Liver (tissue), 3 donors: ENCODE measurements at regions not wholly inside any gene's neighbourhood (a gene's known extent, or its start where the extent isn't known, plus 50 kb on each side); places are given as distances from the start of the nearest gene placed in this dataset.

Experiments used
- EGR1 ChIP-seq, 2 donors: IDR thresholded peaks; 2 replicates each; pipeline ENCODE4 v1.6.1; 2016 to 2018; ENCODE audit warnings: antibody characterized with exemption in 2 of 2, low read depth in 2 of 2
- HNF4A ChIP-seq, 2 donors: conservative IDR thresholded peaks; 2 replicates each; pipeline ENCODE4 v1.6.1; 2016; ENCODE audit warnings: antibody characterized with exemption in 2 of 2, mild to moderate bottlenecking in 2 of 2
- JUND ChIP-seq, 2 donors: IDR thresholded peaks; 2 replicates each; pipeline ENCODE4 v1.6.1; 2016; ENCODE audit warnings: antibody characterized with exemption in 2 of 2
- NR2F2 ChIP-seq: IDR thresholded peaks from 2 replicates; pipeline ENCODE4 v1.6.1; 2016; ENCODE audit warnings: antibody characterized with exemption
- SP1 ChIP-seq: IDR thresholded peaks from 2 replicates; pipeline ENCODE4 v1.6.1; 2018; ENCODE audit warnings: antibody characterized with exemption, mild to moderate bottlenecking
- TAF1 ChIP-seq: conservative IDR thresholded peaks from 2 replicates; pipeline ENCODE4 v1.6.1; 2016; ENCODE audit warnings: antibody characterized with exemption, mild to moderate bottlenecking
- YY1 ChIP-seq: IDR thresholded peaks from 2 replicates; pipeline ENCODE4 v1.6.1; 2016; ENCODE audit warnings: antibody characterized with exemption, mild to moderate bottlenecking
- TF ChIP-seq, protein P1 (sequence below): fragments of 150-350 bp; IDR thresholded peaks from 2 replicates; pipeline ENCODE4 v1.5.1; 2017; ENCODE audit warnings: improper control_type of control experiment, low read depth, low read length; ENCODE audit not compliant: missing input control
- TF ChIP-seq, protein P2 (sequence below): IDR thresholded peaks from 2 replicates; pipeline ENCODE4 v1.6.1; 2016; ENCODE audit warnings: antibody characterized with exemption, mild to moderate bottlenecking
- TF ChIP-seq, protein P3 (sequence below): IDR thresholded peaks from 2 replicates; pipeline ENCODE4 v1.6.1; 2016; ENCODE audit warnings: antibody characterized with exemption
- TF ChIP-seq, protein P4 (sequence below): IDR thresholded peaks from 2 replicates; pipeline ENCODE4 v1.6.1; 2016; ENCODE audit warnings: antibody characterized with exemption
- TF ChIP-seq, protein P5 (sequence below): IDR thresholded peaks from 2 replicates; pipeline ENCODE4 v1.6.1; 2016; ENCODE audit warnings: antibody characterized with exemption
- donor health status: healthy.
- donor health status: healthy.

DNA sequence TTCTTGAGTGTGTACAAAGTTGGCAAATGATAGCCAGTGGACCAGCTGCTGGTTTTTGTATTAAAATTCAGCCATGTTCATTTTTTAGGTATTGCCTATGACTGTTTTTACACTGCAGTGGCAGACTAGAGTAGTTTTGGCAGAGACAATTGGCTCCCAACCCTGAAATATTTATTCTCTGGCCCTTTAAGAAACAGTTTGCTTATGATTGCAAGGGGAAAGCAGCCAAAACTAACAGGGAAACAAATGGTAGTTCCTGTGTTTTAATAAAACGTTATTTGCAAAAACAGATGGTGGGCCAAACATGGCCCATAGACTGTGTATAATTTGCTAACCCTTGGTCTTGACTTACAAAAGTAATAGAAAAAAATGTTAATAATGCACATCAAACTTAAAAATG is 110.2 kb downstream of the ALX1 start:
- TF ChIP-seq, protein P1, sequence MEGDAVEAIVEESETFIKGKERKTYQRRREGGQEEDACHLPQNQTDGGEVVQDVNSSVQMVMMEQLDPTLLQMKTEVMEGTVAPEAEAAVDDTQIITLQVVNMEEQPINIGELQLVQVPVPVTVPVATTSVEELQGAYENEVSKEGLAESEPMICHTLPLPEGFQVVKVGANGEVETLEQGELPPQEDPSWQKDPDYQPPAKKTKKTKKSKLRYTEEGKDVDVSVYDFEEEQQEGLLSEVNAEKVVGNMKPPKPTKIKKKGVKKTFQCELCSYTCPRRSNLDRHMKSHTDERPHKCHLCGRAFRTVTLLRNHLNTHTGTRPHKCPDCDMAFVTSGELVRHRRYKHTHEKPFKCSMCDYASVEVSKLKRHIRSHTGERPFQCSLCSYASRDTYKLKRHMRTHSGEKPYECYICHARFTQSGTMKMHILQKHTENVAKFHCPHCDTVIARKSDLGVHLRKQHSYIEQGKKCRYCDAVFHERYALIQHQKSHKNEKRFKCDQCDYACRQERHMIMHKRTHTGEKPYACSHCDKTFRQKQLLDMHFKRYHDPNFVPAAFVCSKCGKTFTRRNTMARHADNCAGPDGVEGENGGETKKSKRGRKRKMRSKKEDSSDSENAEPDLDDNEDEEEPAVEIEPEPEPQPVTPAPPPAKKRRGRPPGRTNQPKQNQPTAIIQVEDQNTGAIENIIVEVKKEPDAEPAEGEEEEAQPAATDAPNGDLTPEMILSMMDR: no peak
- no peak for TF ChIP-seq TAF1
- TF ChIP-seq YY1: no peak
- no peak for TF ChIP-seq SP1
- TF ChIP-seq EGR1 (IDR thresholded peaks at IDR 0.05; ENCODE audit: low read depth in 2 of 2): no peak
- TF ChIP-seq, protein P2, sequence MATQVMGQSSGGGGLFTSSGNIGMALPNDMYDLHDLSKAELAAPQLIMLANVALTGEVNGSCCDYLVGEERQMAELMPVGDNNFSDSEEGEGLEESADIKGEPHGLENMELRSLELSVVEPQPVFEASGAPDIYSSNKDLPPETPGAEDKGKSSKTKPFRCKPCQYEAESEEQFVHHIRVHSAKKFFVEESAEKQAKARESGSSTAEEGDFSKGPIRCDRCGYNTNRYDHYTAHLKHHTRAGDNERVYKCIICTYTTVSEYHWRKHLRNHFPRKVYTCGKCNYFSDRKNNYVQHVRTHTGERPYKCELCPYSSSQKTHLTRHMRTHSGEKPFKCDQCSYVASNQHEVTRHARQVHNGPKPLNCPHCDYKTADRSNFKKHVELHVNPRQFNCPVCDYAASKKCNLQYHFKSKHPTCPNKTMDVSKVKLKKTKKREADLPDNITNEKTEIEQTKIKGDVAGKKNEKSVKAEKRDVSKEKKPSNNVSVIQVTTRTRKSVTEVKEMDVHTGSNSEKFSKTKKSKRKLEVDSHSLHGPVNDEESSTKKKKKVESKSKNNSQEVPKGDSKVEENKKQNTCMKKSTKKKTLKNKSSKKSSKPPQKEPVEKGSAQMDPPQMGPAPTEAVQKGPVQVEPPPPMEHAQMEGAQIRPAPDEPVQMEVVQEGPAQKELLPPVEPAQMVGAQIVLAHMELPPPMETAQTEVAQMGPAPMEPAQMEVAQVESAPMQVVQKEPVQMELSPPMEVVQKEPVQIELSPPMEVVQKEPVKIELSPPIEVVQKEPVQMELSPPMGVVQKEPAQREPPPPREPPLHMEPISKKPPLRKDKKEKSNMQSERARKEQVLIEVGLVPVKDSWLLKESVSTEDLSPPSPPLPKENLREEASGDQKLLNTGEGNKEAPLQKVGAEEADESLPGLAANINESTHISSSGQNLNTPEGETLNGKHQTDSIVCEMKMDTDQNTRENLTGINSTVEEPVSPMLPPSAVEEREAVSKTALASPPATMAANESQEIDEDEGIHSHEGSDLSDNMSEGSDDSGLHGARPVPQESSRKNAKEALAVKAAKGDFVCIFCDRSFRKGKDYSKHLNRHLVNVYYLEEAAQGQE: no peak
- TF ChIP-seq, protein P3, sequence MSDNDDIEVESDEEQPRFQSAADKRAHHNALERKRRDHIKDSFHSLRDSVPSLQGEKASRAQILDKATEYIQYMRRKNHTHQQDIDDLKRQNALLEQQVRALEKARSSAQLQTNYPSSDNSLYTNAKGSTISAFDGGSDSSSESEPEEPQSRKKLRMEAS: no peak
- TF ChIP-seq, protein P4, sequence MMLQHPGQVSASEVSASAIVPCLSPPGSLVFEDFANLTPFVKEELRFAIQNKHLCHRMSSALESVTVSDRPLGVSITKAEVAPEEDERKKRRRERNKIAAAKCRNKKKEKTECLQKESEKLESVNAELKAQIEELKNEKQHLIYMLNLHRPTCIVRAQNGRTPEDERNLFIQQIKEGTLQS: no peak
- no peak for TF ChIP-seq HNF4A (conservative IDR thresholded peaks at IDR 0.05)
- TF ChIP-seq, protein P5, sequence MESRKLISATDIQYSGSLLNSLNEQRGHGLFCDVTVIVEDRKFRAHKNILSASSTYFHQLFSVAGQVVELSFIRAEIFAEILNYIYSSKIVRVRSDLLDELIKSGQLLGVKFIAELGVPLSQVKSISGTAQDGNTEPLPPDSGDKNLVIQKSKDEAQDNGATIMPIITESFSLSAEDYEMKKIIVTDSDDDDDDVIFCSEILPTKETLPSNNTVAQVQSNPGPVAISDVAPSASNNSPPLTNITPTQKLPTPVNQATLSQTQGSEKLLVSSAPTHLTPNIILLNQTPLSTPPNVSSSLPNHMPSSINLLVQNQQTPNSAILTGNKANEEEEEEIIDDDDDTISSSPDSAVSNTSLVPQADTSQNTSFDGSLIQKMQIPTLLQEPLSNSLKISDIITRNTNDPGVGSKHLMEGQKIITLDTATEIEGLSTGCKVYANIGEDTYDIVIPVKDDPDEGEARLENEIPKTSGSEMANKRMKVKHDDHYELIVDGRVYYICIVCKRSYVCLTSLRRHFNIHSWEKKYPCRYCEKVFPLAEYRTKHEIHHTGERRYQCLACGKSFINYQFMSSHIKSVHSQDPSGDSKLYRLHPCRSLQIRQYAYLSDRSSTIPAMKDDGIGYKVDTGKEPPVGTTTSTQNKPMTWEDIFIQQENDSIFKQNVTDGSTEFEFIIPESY: no peak
- no peak for TF ChIP-seq NR2F2
- no peak for TF ChIP-seq JUND (IDR thresholded peaks at IDR 0.05)
